Right lobe of liver (tissue), 6 donors: ENCODE measurements at regions not wholly inside any gene's neighbourhood (a gene's known extent, or its start where the extent isn't known, plus 50 kb on each side); places are given as distances from the start of the nearest gene placed in this dataset.

ENCODE experiments used
- ATAC-seq, 4 donors: fragments of 200-7000 bp; cut with Tn5 transposase; one replicate each; pipeline ENCODE4 v1.9.1; 2020; ENCODE audit warnings: mild to moderate bottlenecking in 4 of 4, moderate library complexity in 4 of 4
- DNase-seq, 3 donors: peaks; one replicate each; pipeline ENCODE4 v3.0.0-alpha.2; 2020
- H3K27ac ChIP-seq, 3 donors: fragments of 200-600 bp; one replicate each; pipeline ENCODE4 v1.8.0; 2022
- H3K27me3 ChIP-seq, 2 donors: fragments of 200-600 bp; one replicate each; pipeline ENCODE4 v1.8.0; 2022
- H3K36me3 ChIP-seq, 4 donors: fragments of 200-600 bp; sonication (generic) in 1 of 4; one replicate each; pipeline versions ENCODE4 v1.5.1 to v1.8.0; 2017 to 2022; ENCODE audit warnings: control low read depth in 1 of 4
- H3K4me1 ChIP-seq, 4 donors: fragments of 200-600 bp; sonication (generic) in 1 of 4; one replicate each; pipeline versions ENCODE4 v1.5.1 to v1.8.0; 2017 to 2022; ENCODE audit warnings: control low read depth in 1 of 4
- H3K4me3 ChIP-seq, 3 donors: fragments of 200-600 bp; one replicate each; pipeline ENCODE4 v1.8.0; 2022
- H3K9me3 ChIP-seq, 4 donors: fragments of 200-600 bp; sonication (generic) in 1 of 4; one replicate each; pipeline versions ENCODE4 v1.5.1 to v1.8.0; 2017 to 2022; ENCODE audit warnings: control low read depth in 1 of 4
- CTCF ChIP-seq, 4 donors: fragments of 200-600 bp in 3 of 4; fragments of 450-650 bp in 1 of 4; IDR thresholded peaks; one replicate each; pipeline versions ENCODE4 v1.5.1 to v1.8.0; 2016 to 2022; ENCODE audit warnings: antibody characterized with exemption in 4 of 4, mild to moderate bottlenecking in 2 of 4
- POLR2A ChIP-seq: fragments of 450-650 bp; IDR thresholded peaks from one replicate; pipeline ENCODE4 v1.6.1; 2017; ENCODE audit warnings: antibody characterized with exemption, mild to moderate bottlenecking
- WGBS: methylation state at CpG from one replicate; pipeline ENCODE4 v1.1.6; 2018; ENCODE audit warnings: low coverage, low lambda C conversion rate; ENCODE audit not compliant: insufficient coverage; ENCODE audit errors: missing lambda C conversion rate; 5-methylcytosine and 5-hydroxymethylcytosine counted together
- intact Hi-C, 2 donors: fragments of 100-400 bp; cut with DNase I; formaldehyde crosslinking; loops; one replicate each; pipeline versions ENCODE4 v1.11.2 to v1.14.1; 2022
- donor health status: DM: no; HTN: yes; CAD: no.
- donor health status: DM: no; HTN: no; CAD: no.
- donor health status: DM: no; HTN: no; CAD: no.
- donor health status: DM: no; HTN: yes; CAD: no.
- donor health status: DM: no; HTN: yes; CAD: no.

GRCh38 chrX:10811111-10811510, 190.7 kb upstream of the MID1 start:
- H3K36me3 ChIP-seq, result no peaks in the 10 kb centered on the region
- H3K4me3 ChIP-seq, result no peak overlapping the region
- DNase-seq (no peak), ATAC-seq (no peak)
- no peak for TF ChIP-seq POLR2A
- TF ChIP-seq CTCF (IDR thresholded peaks at IDR 0.05), result no peak
- H3K9me3 ChIP-seq, result no peaks in the 10 kb centered on the region
- intact Hi-C loops, result no loop called here
- H3K27me3 ChIP-seq, result no peaks in the 10 kb centered on the region
- no peak overlapping the region for H3K27ac ChIP-seq
- no peaks in the 10 kb centered on the region for H3K4me1 ChIP-seq
- 54% methylated on average over 3 of the region's 3 CpGs for whole genome bisulfite sequencing

GRCh38 chrX:10813761-10814160, 193.4 kb upstream of the MID1 start:
- H3K36me3 ChIP-seq, result no peaks in the 10 kb centered on the region
- ATAC-seq (no peak), DNase-seq (no peak)
- H3K9me3 ChIP-seq, result no peaks in the 10 kb centered on the region
- no peaks in the 10 kb centered on the region for H3K27me3 ChIP-seq
- TF ChIP-seq CTCF (IDR thresholded peaks at IDR 0.05), result no peak
- no peak for TF ChIP-seq POLR2A
- H3K4me3 ChIP-seq, result no peak overlapping the region
- H3K27ac ChIP-seq, result no peak overlapping the region
- WGBS, result 70% methylated on average over 2 of the region's 2 CpGs
- H3K4me1 ChIP-seq, result no peaks in the 10 kb centered on the region
- intact Hi-C loops, result no loop called here

- Histone ChIP-seq H3K4me3 (no peak overlapping the region), H3K27ac (no peak overlapping the region), H3K9me3 (no peaks in the 10 kb centered on the region), H3K36me3 (no peaks in the 10 kb centered on the region), H3K27me3 (no peaks in the 10 kb centered on the region), H3K4me1 (no peaks in the 10 kb centered on the region)
- TF ChIP-seq CTCF (IDR thresholded peaks at IDR 0.05), result no peak
- no peak for TF ChIP-seq POLR2A
- ATAC-seq (no peak), DNase-seq (no peak)
- intact Hi-C loops, result no loop called here
These were observed 198.3 kb upstream of the MID1 start for GRCh38 chrX:10818651-10819050.

DNA sequence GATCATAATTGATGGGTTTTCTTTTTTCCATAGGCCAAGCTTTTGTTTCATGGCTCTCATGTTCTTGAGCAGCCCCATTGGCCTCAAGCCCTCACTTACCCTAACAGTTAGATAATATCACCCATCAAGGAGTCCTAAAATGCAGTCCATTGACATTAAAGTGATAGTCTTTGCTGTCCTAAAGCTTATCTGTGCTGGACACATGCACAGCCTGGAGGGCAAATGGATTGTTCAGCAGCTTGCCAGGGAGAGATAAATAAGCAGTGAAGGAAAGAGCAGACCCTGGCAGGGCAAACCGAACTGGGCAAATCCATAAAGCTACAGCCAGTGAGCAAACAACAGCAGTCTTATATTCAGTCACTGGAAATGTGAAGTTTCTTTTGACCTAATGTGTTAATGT, 199.6 kb upstream of the MID1 start:
- H3K9me3 ChIP-seq, result no peaks in the 10 kb centered on the region
- DNase-seq, result no peak
- no peak overlapping the region for H3K27ac ChIP-seq
- H3K4me1 ChIP-seq, result no peaks in the 10 kb centered on the region
- H3K36me3 ChIP-seq, result no peaks in the 10 kb centered on the region
- 40% methylated on average over 1 of the region's 1 CpG for WGBS
- H3K4me3 ChIP-seq, result no peak overlapping the region
- intact Hi-C loops, result no loop called here
- no peak for TF ChIP-seq POLR2A
- no peak for TF ChIP-seq CTCF (IDR thresholded peaks at IDR 0.05)
- ATAC-seq, result no peak
- H3K27me3 ChIP-seq, result no peaks in the 10 kb centered on the region

DNA sequence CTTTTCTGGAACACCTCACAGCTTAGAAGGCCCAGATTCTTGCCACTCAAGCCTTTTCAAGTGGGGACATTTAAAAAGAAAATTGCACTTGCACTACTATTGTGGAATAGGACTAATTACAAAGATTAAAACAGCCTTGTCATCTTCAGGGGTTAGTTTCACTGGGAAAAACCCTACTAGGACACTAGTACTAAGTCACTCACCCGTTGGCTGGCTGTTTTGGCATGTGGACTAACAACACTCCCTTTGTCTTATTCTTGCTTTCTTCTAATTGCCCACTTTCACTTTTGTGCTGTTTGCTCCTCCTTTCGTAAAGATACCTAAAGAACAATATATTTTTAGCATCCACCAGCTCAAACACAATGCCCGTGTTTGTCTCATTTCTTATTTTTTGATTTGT, 200.9 kb upstream of the MID1 start:
- WGBS, result 65% methylated on average over 3 of the region's 3 CpGs
- Histone ChIP-seq H3K27me3 (no peaks in the 10 kb centered on the region), H3K4me1 (no peaks in the 10 kb centered on the region), H3K9me3 (no peaks in the 10 kb centered on the region), H3K27ac (no peak overlapping the region), H3K36me3 (no peaks in the 10 kb centered on the region), H3K4me3 (no peak overlapping the region)
- TF ChIP-seq CTCF (IDR thresholded peaks at IDR 0.05), result no peak
- TF ChIP-seq POLR2A, result no peak
- intact Hi-C loops, result no loop called here
- DNase-seq (no peak), ATAC-seq (no peak)
